SU-DHL-6 (cell line): ENCODE measurements at regions not wholly inside any gene's neighbourhood (a gene's known extent, or its start where the extent isn't known, plus 50 kb on each side); places are given as distances from the start of the nearest gene placed in this dataset.

ENCODE experiments used
- H2AFZ ChIP-seq: fragments of 200-600 bp; sonication (generic); 2 replicates; pipeline ENCODE4 v1.6.1; 2014; ENCODE audit warnings: low read depth, mild to moderate bottlenecking, moderate library complexity, mixed read lengths, antibody characterized with exemption, low read length; ENCODE audit not compliant: severe bottlenecking
- H3F3A ChIP-seq: fragments of 200-600 bp; shearing (Covaris generic); 2 replicates; pipeline ENCODE4 v1.6.0; 2016; ENCODE audit warnings: antibody characterized with exemption, mild to moderate bottlenecking; ENCODE audit not compliant: insufficient read depth
- H3K27ac ChIP-seq: fragments of 200-600 bp; sonication (generic); 2 replicates; pipeline ENCODE4 v1.5.1; 2016; ENCODE audit warnings: low read depth, mild to moderate bottlenecking, low read length, moderate library complexity, mixed read lengths
- H3K27me3 ChIP-seq: fragments of 200-600 bp; sonication (generic), shearing (Covaris generic); 2 replicates; pipeline ENCODE4 v1.6.0; 2014; ENCODE audit warnings: mild to moderate bottlenecking, low read length
- H3K36me3 ChIP-seq: fragments of 200-600 bp; sonication (generic); 2 replicates; pipeline ENCODE4 v1.6.1; 2014; ENCODE audit warnings: mild to moderate bottlenecking, low read length, mixed read lengths
- H3K4me2 ChIP-seq: fragments of 300-600, 200-600 bp; shearing (Covaris generic), sonication (generic); 2 replicates; pipeline ENCODE4 v1.6.0; 2014; ENCODE audit warnings: low read length, low read depth, mild to moderate bottlenecking; ENCODE audit not compliant: poor library complexity, severe bottlenecking
- H3K4me3 ChIP-seq: fragments of 200-600 bp; sonication (generic); 2 replicates; pipeline ENCODE4 v1.5.1; 2014; ENCODE audit warnings: antibody characterized with exemption, low read length, mild to moderate bottlenecking, mixed read lengths; ENCODE audit not compliant: insufficient read depth, poor library complexity, severe bottlenecking
- H3K79me2 ChIP-seq: fragments of 200-600 bp; sonication (generic); 2 replicates; pipeline ENCODE4 v1.6.1; 2014; ENCODE audit warnings: mild to moderate bottlenecking, low read length, moderate library complexity; ENCODE audit not compliant: insufficient read depth
- H3K9ac ChIP-seq: fragments of 200-600 bp; sonication (generic); 2 replicates; pipeline ENCODE4 v1.7.0; 2014; ENCODE audit warnings: mild to moderate bottlenecking, low read length
- H3K9me2 ChIP-seq: fragments of 200-600 bp; sonication (generic); replicated peaks from 2 replicates; pipeline ENCODE4 v1.6.1; 2014; ENCODE audit warnings: low read length; ENCODE audit not compliant: insufficient read depth
- H3K9me3 ChIP-seq: fragments of 200-600 bp; sonication (generic); 2 replicates; pipeline ENCODE4 v1.6.1; 2014; ENCODE audit warnings: low read length, mixed read lengths; ENCODE audit not compliant: insufficient read depth
- H4K20me1 ChIP-seq: fragments of 200-600 bp; sonication (generic); 2 replicates; pipeline ENCODE4 v1.6.1; 2014; ENCODE audit warnings: low read depth, mild to moderate bottlenecking, antibody characterized with exemption, low read length, moderate library complexity, mixed read lengths
- CTCF ChIP-seq: fragments of 200-600 bp; sonication (generic); IDR thresholded peaks from one replicate; pipeline ENCODE4 v1.5.1; 2017; ENCODE audit warnings: antibody characterized with exemption, mild to moderate bottlenecking, low read length, moderate library complexity; ENCODE audit not compliant: insufficient read depth, poor library complexity, severe bottlenecking
- EZH2phosphoT487 ChIP-seq: fragments of 200-600 bp; sonication (generic), shearing (Covaris generic); conservative IDR thresholded peaks from 2 replicates; pipeline ENCODE4 v1.6.1; 2018; ENCODE audit warnings: mild to moderate bottlenecking, antibody characterized with exemption, low read length, moderate library complexity, mixed read lengths

GRCh38 chr3:154583086-154583634 is 153.2 kb upstream of the GPR149 start:
- H3K9me3 ChIP-seq, result no peaks in the 10 kb centered on the region
- no peaks in the 10 kb centered on the region for H3K27me3 ChIP-seq
- H3K36me3 ChIP-seq, result no peaks in the 10 kb centered on the region
- H3K9me2 ChIP-seq, result no peaks in the 10 kb centered on the region
- TF ChIP-seq CTCF (no peak), EZH2phosphoT487 (no peak)
- H4K20me1 ChIP-seq, result no peaks in the 10 kb centered on the region
- no peaks in the 10 kb centered on the region for H3K79me2 ChIP-seq
- no peak overlapping the region for H3K27ac ChIP-seq
- no peak overlapping the region for H3K4me3 ChIP-seq
- no peak overlapping the region for H3K4me2 ChIP-seq
- no peak overlapping the region for H3K9ac ChIP-seq
- H2AFZ ChIP-seq, result no peak overlapping the region
- no peaks in the 10 kb centered on the region for H3F3A ChIP-seq

DNA sequence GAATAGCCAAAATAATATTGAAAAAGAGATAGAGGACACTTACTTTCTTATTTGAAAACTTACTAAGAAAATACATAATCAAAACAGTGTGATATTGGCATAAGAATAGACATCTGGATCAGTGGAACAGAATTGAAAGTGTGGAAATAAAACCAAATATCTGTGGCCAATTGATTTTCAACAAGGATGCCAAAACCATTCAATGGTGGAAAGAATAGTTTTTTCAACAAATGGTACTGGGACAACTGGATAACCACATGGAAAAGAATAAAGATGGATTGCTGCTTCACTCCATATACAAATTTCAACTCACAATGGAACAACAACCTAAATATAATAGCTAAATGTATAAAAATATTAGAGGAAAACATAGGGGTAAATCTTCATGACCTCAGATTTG is 152.5 kb upstream of the GPR149 start:
- H3K9me2 ChIP-seq, result no peaks in the 10 kb centered on the region
- TF ChIP-seq CTCF (no peak), EZH2phosphoT487 (no peak)
- no peak overlapping the region for H3K9ac ChIP-seq
- H2AFZ ChIP-seq, result no peak overlapping the region
- H3F3A ChIP-seq, result no peaks in the 10 kb centered on the region
- H3K36me3 ChIP-seq, result no peaks in the 10 kb centered on the region
- H3K79me2 ChIP-seq, result no peaks in the 10 kb centered on the region
- H3K27ac ChIP-seq, result no peak overlapping the region
- no peaks in the 10 kb centered on the region for H3K9me3 ChIP-seq
- no peaks in the 10 kb centered on the region for H3K27me3 ChIP-seq
- H3K4me2 ChIP-seq, result no peak overlapping the region
- H4K20me1 ChIP-seq, result no peaks in the 10 kb centered on the region
- no peak overlapping the region for H3K4me3 ChIP-seq

- H3K9me2 ChIP-seq, result no peaks in the 10 kb centered on the region
- no peaks in the 10 kb centered on the region for H3K27me3 ChIP-seq
- H3F3A ChIP-seq, result no peaks in the 10 kb centered on the region
- no peak overlapping the region for H2AFZ ChIP-seq
- no peak overlapping the region for H3K9ac ChIP-seq
- no peaks in the 10 kb centered on the region for H4K20me1 ChIP-seq
- H3K4me2 ChIP-seq, result no peak overlapping the region
- H3K36me3 ChIP-seq, result no peaks in the 10 kb centered on the region
- no peak overlapping the region for H3K27ac ChIP-seq
- H3K4me3 ChIP-seq, result no peak overlapping the region
- H3K9me3 ChIP-seq, result no peaks in the 10 kb centered on the region
- TF ChIP-seq EZH2phosphoT487, result no peak
- no peaks in the 10 kb centered on the region for H3K79me2 ChIP-seq
Observed at GRCh38 chr3:154571553-154572226, 141.7 kb upstream of the GPR149 start.

DNA sequence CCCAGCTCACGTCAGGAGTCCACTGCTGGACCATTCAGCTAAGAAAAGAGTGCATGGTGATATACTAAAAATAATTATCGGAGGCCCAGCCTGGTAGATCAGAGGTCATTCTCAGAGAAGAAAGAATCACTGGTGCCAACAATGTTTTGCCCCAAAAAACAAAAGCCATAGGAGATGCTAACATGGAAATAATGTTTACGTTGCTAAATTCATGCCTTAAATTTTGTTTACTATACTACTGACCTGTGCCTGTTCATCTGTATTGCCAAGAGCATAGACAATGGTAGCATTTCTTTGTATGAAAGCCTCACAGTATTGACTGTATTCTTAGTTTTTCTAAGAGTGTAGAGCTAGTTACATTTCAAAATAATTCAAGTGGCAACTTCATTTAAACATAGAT is 138.1 kb upstream of the GPR149 start:
- H3K9ac ChIP-seq, result no peak overlapping the region
- H3K9me3 ChIP-seq, result no peaks in the 10 kb centered on the region
- H4K20me1 ChIP-seq, result no peaks in the 10 kb centered on the region
- no peaks in the 10 kb centered on the region for H3K27me3 ChIP-seq
- H3F3A ChIP-seq, result no peaks in the 10 kb centered on the region
- no peaks in the 10 kb centered on the region for H3K36me3 ChIP-seq
- H3K79me2 ChIP-seq, result no peaks in the 10 kb centered on the region
- no peak overlapping the region for H2AFZ ChIP-seq
- H3K4me3 ChIP-seq, result no peak overlapping the region
- TF ChIP-seq EZH2phosphoT487 (no peak), CTCF (no peak)
- H3K9me2 ChIP-seq, result no peaks in the 10 kb centered on the region
- no peak overlapping the region for H3K27ac ChIP-seq
- H3K4me2 ChIP-seq, result no peak overlapping the region
